Sigmoid colon (tissue), 6 donors: ENCODE measurements at regions not wholly inside any gene's neighbourhood (a gene's known extent, or its start where the extent isn't known, plus 50 kb on each side); places are given as distances from the start of the nearest gene placed in this dataset.

Experiments
- DNase-seq: peaks from one replicate; pipeline ENCODE4 v3.0.0-alpha.2; 2019
- H3K27ac ChIP-seq, 4 donors: fragments of 200-600 bp; sonication (generic); one replicate each; pipeline ENCODE4 v1.5.1; 2016 to 2019; ENCODE audit warnings: mild to moderate bottlenecking in 1 of 4
- H3K27me3 ChIP-seq, 3 donors: fragments of 200-600 bp; sonication (generic); one replicate each; pipeline ENCODE4 v1.5.1; 2019; ENCODE audit warnings: mild to moderate bottlenecking in 1 of 3
- H3K36me3 ChIP-seq, 4 donors: fragments of 200-600 bp; sonication (generic); one replicate each; pipeline ENCODE4 v1.5.1; 2016 to 2019
- H3K4me1 ChIP-seq, 4 donors: fragments of 200-600 bp; sonication (generic); one replicate each; pipeline ENCODE4 v1.5.1; 2017 to 2019
- H3K4me3 ChIP-seq, 4 donors: fragments of 200-600 bp; sonication (generic); one replicate each; pipeline ENCODE4 v1.5.1; 2017 to 2019; ENCODE audit warnings: mild to moderate bottlenecking in 2 of 4, moderate library complexity in 1 of 4
- H3K9me3 ChIP-seq, 4 donors: fragments of 200-600 bp in 3 of 4; sonication (generic) in 3 of 4; one replicate each; pipeline versions ENCODE4 v1.5.1 to v1.6.1; 2013 to 2019
- CTCF ChIP-seq, 4 experiments: fragments of 450-650 bp in 3 of 4; fragments of 200-600 bp in 1 of 4; IDR thresholded peaks; one replicate each; pipeline ENCODE4 v1.5.1; 2016 to 2019; ENCODE audit warnings: antibody characterized with exemption in 4 of 4, mild to moderate bottlenecking in 3 of 4, moderate library complexity in 2 of 4
- EP300 ChIP-seq, 4 donors: sonication (generic); formaldehyde crosslinking; IDR thresholded peaks; one replicate each; pipeline ENCODE4 v1.6.1; 2017; ENCODE audit warnings: antibody characterized with exemption in 4 of 4
- POLR2A ChIP-seq, 2 donors: fragments of 450-650 bp; IDR thresholded peaks; one replicate each; pipeline ENCODE4 v1.6.1; 2016; ENCODE audit warnings: antibody characterized with exemption in 2 of 2, mild to moderate bottlenecking in 2 of 2, moderate library complexity in 2 of 2
- POLR2AphosphoS5 ChIP-seq, 4 donors: sonication (generic); formaldehyde crosslinking; IDR thresholded peaks; one replicate each; pipeline ENCODE4 v1.6.1; 2017; ENCODE audit warnings: antibody characterized with exemption in 4 of 4
- WGBS, 2 donors: extraction: QIAGEN DNeasy Blood & Tissue Kit; methylation state at CpG; one replicate each; pipeline ENCODE4 v1.1.7; 2013; 5-methylcytosine and 5-hydroxymethylcytosine counted together
- intact Hi-C: fragments of 100-400 bp; cut with DNase I; formaldehyde crosslinking; loops from one replicate; pipeline ENCODE4 v1.15.1; 2023
- donor health status: healthy with polysubstance abuse.
- donor health status: healthy.

DNA sequence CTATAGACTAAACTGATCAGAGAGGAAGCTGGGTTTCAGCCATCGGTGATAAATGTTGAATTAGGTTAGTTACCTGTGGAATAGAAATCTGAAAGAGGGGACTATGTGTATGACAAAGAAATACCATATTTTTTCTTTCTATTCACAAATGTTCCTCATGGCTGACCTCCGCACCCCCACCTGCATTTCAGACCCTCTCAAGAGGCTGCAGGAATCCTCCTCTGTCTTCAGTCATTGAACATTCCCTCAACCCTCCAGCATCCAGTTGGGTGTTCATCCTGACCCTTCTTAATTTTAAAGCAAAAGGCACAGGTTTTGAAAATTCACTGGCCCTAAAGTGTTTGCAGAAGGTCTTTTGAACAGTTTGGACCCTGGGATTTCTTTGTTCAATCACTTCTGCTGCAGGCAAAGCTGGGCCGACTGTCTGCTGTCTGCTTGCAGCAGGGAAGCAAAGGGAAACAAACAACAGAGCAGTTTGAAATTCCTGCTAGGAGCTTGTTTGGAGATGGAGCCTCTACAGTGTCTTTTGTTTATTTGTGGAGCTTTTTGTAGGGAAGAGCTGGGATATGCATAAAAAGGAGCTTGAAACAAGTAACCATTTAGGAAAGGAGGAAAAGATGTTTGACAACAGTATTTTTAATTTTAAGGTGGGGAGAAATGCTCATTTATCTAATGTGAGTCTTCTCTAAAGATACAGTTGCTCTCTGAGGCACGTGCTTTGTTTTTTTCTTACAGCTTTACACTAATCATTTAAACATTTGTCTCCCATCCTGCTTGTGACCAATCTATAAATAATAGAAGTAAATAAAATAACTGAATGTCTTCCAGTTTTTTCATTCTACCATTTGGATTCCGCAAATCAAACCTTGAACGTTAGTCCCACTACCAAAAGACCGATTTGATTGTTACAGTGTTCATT is 213.3 kb upstream of the MMADHC start:
- no peaks in the 10 kb centered on the region for H3K4me1 ChIP-seq
- DNase-seq = no peak
- H3K36me3 ChIP-seq = no peaks in the 10 kb centered on the region
- no peak for TF ChIP-seq CTCF (IDR thresholded peaks at IDR 0.05)
- TF ChIP-seq POLR2A (IDR thresholded peaks at IDR 0.05) = no peak
- TF ChIP-seq EP300 (IDR thresholded peaks at IDR 0.05) = no peak
- no peak for TF ChIP-seq POLR2AphosphoS5 (IDR thresholded peaks at IDR 0.05)
- 72 to 81% methylated on average over 7 of the region's 7 CpGs for WGBS, 2 donors
- intact Hi-C loops = no loop called here
- no peaks in the 10 kb centered on the region for H3K9me3 ChIP-seq
- H3K27ac ChIP-seq = no peak overlapping the region
- H3K27me3 ChIP-seq = no peaks in the 10 kb centered on the region
- no peak overlapping the region for H3K4me3 ChIP-seq

GRCh38 chr2:149799013-149799705 is 211.6 kb upstream of the MMADHC start:
- Histone ChIP-seq H3K27me3 (no peaks in the 10 kb centered on the region), H3K9me3 (no peaks in the 10 kb centered on the region), H3K4me3 (no peak overlapping the region), H3K27ac (no peak overlapping the region), H3K36me3 (no peaks in the 10 kb centered on the region), H3K4me1 (no peaks in the 10 kb centered on the region)
- peak in 2 of 4 experiments; percentile 9 to 17 for TF ChIP-seq CTCF (IDR thresholded peaks at IDR 0.05)
- TF ChIP-seq POLR2A (IDR thresholded peaks at IDR 0.05) = no peak
- TF ChIP-seq EP300 (IDR thresholded peaks at IDR 0.05) = no peak
- intact Hi-C loops = loop anchor here (10.0 kb wide), 1 partner anchor 686 kb away; the partner anchor contains the start of gene RND3
- no peak for DNase-seq
- 37 to 54% methylated on average over 6 of the region's 6 CpGs for WGBS, 2 donors

GRCh38 chr2:149797030-149797429 is 209.5 kb upstream of the MMADHC start:
- Histone ChIP-seq H3K27ac (no peak overlapping the region), H3K27me3 (no peaks in the 10 kb centered on the region), H3K4me3 (no peak overlapping the region), H3K36me3 (no peaks in the 10 kb centered on the region), H3K9me3 (no peaks in the 10 kb centered on the region), H3K4me1 (no peaks in the 10 kb centered on the region)
- no peak for DNase-seq
- intact Hi-C loops = loop anchor here (10.0 kb wide), 1 partner anchor 688 kb away; the partner anchor contains the start of gene RND3
- 73 to 80% methylated on average over 1 of the region's 1 CpG for WGBS, 2 donors
- TF ChIP-seq CTCF (IDR thresholded peaks at IDR 0.05) (no peak), POLR2AphosphoS5 (IDR thresholded peaks at IDR 0.05) (no peak), POLR2A (IDR thresholded peaks at IDR 0.05) (no peak), EP300 (IDR thresholded peaks at IDR 0.05) (no peak)

DNA sequence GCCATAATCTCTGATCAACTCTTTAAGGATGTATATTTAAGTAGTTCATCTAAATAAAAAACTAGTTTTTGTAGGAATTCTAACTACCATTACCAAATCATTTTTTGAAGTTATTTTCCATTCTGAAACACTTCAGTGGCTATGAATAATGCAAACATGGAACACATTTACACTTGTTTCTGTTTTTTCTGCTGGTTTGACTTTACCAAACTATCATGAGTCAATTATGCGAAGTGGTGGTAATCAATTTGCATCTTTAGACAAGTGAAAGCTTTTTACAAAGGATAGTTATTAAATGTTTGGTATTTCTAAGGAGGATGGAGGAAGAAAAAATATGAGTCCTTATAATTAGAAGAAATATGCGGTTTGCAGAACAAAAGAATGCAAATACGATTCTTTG is 202.0 kb upstream of the MMADHC start:
- WGBS, 2 donors = 93% methylated on average over 3 of the region's 3 CpGs
- Histone ChIP-seq H3K9me3 (no peaks in the 10 kb centered on the region), H3K36me3 (no peaks in the 10 kb centered on the region), H3K27me3 (no peaks in the 10 kb centered on the region), H3K4me3 (no peak overlapping the region), H3K27ac (no peak overlapping the region), H3K4me1 (no peaks in the 10 kb centered on the region)
- intact Hi-C loops = no loop called here
- no peak for DNase-seq
- TF ChIP-seq CTCF (IDR thresholded peaks at IDR 0.05) = no peak
- no peak for TF ChIP-seq POLR2A (IDR thresholded peaks at IDR 0.05)
- no peak for TF ChIP-seq EP300 (IDR thresholded peaks at IDR 0.05)
- TF ChIP-seq POLR2AphosphoS5 (IDR thresholded peaks at IDR 0.05) = no peak
